Adrenal gland (tissue), 5 donors: ENCODE measurements at regions not wholly inside any gene's neighbourhood (a gene's known extent, or its start where the extent isn't known, plus 50 kb on each side); places are given as distances from the start of the nearest gene placed in this dataset.

Experiments
- POLR2A ChIP-seq, 2 donors: fragments of 450-650 bp; IDR thresholded peaks; one replicate each; pipeline ENCODE4 v1.6.1; 2017; ENCODE audit warnings: antibody characterized with exemption in 2 of 2, mild to moderate bottlenecking in 2 of 2, moderate library complexity in 1 of 2
- TF ChIP-seq, protein P1 (sequence below), 6 experiments: fragments of 450-650 bp in 4 of 6; fragments of 200-600 bp in 2 of 6; sonication (generic) in 1 of 6; IDR thresholded peaks; 1 replicate in 5 of 6; 2 replicates in 1 of 6; pipeline versions ENCODE4 v1.5.1 to v1.8.0; 2016 to 2021; ENCODE audit warnings: antibody characterized with exemption in 6 of 6, mild to moderate bottlenecking in 2 of 6, moderate library complexity in 1 of 6
- donor health status: DM: no; HTN: no; CAD: no.

GRCh38 chr6:116990679-116991078 is 113.6 kb downstream of the RFX6 start:
- TF ChIP-seq POLR2A (IDR thresholded peaks at IDR 0.05): no peak
- TF ChIP-seq, protein P1, sequence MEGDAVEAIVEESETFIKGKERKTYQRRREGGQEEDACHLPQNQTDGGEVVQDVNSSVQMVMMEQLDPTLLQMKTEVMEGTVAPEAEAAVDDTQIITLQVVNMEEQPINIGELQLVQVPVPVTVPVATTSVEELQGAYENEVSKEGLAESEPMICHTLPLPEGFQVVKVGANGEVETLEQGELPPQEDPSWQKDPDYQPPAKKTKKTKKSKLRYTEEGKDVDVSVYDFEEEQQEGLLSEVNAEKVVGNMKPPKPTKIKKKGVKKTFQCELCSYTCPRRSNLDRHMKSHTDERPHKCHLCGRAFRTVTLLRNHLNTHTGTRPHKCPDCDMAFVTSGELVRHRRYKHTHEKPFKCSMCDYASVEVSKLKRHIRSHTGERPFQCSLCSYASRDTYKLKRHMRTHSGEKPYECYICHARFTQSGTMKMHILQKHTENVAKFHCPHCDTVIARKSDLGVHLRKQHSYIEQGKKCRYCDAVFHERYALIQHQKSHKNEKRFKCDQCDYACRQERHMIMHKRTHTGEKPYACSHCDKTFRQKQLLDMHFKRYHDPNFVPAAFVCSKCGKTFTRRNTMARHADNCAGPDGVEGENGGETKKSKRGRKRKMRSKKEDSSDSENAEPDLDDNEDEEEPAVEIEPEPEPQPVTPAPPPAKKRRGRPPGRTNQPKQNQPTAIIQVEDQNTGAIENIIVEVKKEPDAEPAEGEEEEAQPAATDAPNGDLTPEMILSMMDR (IDR thresholded peaks at IDR 0.05): no peak
